Hematopoietic multipotent progenitor cell treated with erythropoietin and hydrocortisone succinate and interleukin-3 and kit ligand, for 6 days (in vitro differentiated cells): ENCODE measurements at regions not wholly inside any gene's neighbourhood (a gene's known extent, or its start where the extent isn't known, plus 50 kb on each side); places are given as distances from the start of the nearest gene placed in this dataset.
A peak's percentile ranks its signal among the peaks of the same experiment; 100 is the strongest.
"Not testable (repeated sequence)": the region's sequence is repeated elsewhere in the genome, so short reads cannot be mapped to it uniquely, and the experiment has no call there.

Experiments
- DNase-seq: peaks from one replicate; pipeline ENCODE4 v3.0.0-alpha.2; 2015

DNA sequence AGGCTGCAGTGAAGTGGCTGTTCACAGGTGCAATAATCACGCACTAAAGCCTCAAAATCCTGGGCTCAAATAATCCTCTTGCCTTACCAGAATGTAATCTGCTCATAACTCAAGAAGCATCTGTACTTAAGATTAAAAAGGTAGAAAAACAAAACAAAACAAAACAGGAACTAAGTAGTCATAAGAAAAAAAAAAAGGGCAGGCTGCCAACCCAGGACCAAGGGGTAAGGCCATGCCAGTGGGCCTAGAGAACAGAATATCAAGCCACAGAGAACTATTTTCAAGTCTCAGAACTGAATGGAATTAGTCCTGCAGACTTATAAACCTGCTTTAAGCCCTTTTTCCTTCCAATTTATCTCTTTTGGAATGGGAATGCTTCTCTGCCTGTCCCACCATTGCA is 64.8 kb upstream of the TBC1D3K start:
- DNase-seq: no peak

DNA sequence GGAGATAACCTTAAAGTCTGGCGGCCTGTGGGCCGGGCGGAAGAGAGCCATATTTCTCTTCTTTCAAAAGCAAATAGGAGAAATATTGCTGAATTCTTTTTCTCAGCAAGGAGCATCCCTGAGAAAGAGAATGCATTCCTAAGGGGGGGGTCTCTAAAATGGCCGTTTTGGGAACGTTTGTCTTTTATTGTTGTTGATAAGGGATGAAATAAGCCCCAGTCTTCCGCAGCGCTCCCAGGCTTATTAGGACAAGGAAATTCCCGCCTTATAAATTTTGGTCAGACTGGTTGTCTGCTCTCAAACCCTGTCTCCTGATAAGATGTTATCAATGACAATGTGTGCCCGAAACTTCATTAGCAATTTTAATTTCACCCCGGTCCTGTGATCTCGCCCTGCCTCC is 65.8 kb upstream of the TBC1D3K start:
- DNase-seq: not testable (repeated sequence)

GRCh38 chr17:37856245-37856644 is 68.0 kb upstream of the TBC1D3K start:
- no peak for DNase-seq

- DNase-seq: no peak
These were observed 74.6 kb upstream of the TBC1D3K start for GRCh38 chr17:37849617-37849972.

- no peak for DNase-seq
These were observed 75.3 kb upstream of the TBC1D3K start for GRCh38 chr17:37848690-37849616.

GRCh38 chr17:37847811-37848331 is 76.3 kb upstream of the TBC1D3K start:
- no peak for DNase-seq

- no peak for DNase-seq
These were observed 77.1 kb upstream of the TBC1D3K start for GRCh38 chr17:37847102-37847501.

DNA sequence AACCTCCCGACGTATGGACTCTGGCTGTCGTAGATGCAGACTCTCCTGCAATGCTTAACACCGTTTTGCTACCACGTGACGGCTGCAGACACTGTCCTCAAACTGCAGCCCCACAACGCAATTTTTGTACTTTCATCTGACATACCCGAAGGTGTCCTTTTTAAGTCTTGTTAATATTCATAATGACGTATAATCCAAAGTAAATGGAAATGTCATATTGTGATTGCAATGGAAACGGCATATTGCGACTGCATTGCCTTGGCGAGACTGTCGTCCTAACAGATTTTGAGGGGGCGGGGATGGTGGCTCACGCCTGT is 79.3 kb upstream of the TBC1D3K start:
- no peak for DNase-seq

DNA sequence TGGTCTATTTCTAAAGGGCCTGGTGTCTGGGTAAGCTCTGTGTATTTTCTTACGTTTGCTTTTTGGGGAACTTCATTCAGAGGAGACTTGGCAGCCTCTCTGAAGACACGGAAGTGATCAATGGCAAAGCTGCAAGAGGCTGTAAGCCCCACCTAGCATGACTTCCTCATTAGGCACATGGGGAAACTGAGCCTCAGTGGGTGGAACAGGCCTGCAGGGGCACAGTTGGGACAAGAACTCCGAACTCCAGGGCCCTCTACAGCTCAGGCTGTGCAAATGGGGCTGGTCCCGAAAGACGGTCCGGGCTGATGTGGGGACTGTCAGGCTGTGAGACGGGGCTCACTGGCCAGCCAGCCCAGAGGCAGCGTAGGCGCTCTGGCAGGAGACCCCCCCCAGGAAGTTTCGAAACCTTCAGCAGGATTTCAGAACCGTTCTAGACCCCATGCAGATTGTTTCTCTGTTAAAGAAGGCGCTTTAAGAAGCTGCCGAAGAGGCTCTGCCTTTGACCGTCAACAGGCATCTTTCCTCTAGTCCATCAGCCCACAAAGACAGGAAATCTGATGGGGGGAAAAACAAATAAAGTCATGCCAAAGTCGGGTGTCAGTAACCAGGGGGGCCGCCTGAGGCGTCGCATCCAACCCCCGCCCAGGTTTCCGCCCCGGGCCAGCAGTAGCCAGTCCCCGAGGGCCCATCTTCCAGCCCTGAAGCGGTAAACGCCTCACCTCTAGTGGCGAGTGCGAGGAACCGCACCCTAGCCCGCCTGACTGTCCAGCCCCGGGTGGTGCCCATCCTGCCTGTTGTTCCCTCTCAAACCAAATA is 79.8 kb upstream of the TBC1D3K start:
- DNase-seq: peak; percentile 83

DNA sequence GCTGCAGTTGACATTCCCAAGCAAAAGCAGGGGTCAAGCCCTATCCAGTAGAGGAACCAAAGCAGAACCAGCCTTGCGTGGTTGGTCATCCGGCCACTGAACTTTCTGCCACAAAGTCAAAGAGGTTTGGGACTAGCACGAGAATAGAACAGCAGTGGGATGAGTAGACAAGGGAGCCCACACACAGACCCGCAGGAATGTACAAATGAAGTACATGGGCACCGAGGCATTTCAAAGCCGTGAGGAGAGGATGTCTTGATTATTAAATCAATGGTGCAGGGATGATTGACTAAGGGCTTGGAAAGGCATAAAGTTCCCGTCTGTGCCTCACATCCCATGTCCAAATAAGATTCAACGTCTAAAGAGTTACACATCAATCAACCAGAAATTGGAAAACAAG is 81.8 kb upstream of the TBC1D3K start:
- no peak for DNase-seq

DNA sequence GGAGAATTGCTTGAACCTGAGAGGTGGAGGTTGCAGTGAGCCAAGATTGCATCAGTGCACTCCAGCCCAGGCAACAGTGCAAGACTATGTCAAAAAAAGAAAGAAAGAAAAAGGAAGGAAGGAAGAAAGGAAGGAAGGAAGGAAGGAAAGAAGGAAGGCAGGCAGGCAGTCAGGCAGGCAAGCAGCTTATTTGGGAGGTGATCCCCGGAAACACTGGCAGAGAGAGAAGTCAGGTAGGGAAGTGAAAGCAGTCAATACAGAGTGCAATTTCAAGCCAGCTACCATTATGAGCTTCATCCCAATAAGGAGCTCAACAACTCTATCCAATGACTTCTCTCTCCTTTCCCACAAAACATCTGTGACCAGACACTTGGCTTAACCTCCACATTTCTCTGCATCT is 83.0 kb upstream of the TBC1D3K start:
- DNase-seq: no peak

DNA sequence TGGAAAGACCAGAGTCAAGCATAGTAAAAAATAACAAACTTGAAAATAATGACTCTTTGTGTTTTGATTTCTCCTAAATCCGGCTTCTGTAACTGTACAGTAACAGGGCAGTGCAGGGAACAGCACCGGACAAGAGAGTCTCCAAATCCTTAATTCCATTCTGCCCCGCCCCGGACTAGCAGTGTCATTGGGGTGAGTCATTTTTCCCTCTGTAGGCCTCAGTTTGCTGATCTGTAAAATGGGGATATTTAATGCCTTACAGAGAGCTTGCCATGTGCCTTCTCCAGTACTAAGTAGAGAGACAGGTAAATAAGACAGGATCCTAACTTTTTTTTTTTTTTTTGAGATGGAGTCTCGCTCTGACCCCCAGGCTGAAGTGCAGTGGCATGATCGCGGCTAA is 83.6 kb upstream of the TBC1D3K start:
- no peak for DNase-seq

DNA sequence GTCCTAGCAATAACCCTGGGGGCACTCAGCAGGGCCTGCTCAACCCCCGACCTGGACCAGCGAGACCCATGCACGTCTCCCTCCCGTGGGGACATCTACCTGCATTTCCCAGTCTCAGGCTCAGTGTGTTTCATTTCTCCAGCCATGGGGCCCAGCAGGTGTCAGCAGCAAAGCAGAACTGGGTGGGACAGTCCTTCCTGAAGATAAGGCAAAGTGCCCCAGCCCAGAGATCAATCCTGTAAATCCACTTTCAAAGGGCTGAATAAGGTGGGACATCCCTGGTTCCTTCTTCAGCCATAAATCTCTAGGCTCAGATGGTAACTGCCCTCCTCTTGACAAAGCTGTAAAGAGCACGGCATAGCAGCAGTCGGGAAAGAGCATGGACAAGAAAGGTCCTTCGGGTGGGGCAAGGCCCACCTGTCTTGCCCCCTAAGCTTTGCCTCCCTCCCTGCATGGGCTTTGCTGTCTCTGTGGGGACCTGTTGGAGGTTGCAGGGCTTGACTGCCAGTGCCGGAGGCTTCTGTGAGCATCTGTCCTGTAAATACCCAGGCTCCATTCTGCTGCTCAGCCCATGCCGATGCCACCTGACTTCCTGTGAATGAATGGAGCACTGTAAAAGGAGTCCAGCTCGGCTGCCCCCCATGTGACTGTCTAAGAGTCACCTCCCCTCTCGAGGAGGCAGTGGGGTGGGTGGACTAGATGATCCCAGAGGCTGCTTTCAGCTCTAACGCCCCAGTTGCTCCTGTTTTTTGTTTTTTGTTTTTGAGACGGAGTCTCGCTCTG is 84.8 kb upstream of the TBC1D3K start:
- no peak for DNase-seq

DNA sequence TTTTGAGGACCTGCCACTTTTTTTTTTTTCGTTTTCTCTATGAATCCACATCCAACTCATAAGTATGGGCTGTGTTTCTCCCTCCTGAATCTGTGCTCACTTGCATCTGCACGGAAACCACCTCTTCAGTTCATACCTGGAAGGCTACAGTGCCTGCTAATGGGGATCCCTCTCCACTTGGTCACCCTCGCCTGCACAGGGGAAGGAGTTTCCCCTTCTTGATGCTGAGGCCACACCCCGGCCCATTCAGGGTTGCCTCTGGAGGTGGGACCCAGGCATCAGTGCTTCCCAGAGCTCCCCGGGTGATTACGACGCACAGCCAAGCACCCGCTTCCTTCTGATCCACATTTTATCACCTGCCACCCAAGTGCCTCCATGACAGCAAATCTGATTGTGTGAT is 85.9 kb upstream of the TBC1D3K start:
- DNase-seq: no peak

DNA sequence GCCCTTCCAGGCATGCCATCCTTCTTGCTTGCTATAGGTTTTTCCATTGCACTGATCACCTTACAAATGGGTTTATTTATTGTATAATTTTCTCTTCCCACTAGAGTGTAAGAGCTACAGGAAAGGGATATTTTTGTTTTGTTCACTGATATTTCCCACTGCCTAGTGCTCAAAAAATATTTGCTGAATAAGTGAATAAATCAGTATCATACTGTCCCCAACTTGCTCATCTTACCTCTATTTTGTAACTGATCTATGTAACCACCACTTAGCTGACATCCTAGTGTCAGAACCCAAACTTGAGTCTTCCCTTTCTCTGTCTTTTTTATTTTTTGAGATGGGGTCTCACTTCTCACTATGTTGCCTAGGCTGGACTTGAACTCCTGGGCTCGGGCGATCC is 87.6 kb upstream of the TBC1D3K start:
- DNase-seq: no peak

GRCh38 chr17:37834168-37834567 is 89.3 kb upstream of the HNF1B start:
- DNase-seq: no peak

DNA sequence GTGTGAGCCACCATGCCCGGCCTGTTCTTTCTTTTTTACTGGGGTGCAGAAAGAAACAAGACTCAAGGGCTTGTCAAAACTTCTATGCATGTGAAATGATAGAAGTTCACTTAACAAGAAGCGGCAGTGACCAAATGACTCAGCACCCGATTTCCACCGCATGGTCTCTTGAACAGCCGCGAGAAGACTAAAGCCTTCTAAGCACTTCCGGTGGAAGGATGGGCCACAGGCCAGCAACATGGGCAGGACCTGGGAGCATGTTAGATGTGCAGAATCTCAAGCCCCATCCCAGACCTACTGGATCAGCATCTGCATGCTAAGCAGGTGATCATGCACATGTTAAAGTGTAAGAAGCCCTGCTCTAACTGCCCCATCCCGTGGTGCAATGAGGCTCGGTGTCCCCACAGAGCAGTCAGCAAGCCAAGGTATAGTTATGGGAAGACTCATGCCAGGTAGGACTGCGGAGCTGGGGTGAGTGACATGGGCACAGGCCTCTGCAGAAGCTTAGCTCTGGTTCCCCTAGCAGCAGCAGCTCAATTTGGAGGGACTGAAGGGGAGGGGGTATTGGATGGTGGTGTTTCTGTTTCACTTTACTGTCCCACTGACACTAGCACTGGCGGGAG is 88.5 kb upstream of the HNF1B start:
- peak; percentile 53 for DNase-seq

DNA sequence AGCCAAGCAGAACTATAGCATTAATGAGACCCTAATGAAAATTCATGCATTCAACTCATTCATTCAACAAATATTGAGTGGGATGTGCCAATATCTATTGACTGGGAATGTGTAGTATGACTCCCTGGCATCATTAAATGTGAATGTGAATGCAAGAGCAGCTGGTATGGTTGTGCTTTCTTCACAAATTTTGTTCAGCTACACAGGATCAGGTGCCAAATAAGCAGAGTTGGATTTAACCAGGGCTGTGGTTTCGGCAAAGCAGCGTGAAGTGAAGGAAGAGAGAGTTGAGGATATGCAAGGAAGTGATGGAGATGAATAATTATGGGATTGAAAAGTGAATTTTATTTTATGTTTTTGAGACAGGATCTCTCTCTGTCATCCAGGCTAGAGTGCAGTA is 87.1 kb upstream of the HNF1B start:
- no peak for DNase-seq

DNA sequence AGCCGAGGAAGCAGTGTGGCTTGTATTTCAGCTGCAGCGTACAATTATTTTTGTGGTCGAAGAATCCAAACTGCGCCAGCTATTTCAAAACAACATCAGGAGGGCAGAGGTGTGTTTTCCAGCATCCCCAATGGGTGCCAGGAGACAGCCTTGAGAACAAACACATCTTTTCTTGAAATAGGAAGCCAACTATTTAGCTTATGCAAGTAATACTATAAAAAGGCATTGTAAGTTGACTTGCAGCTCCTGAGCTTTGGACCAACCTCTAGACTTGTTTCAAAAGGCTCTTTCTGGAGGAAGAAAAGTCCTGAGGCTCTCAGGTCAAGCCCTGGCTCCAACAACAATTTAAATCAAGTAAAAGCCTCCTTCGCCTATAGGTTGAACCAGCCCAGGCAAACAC is 86.6 kb upstream of the HNF1B start:
- no peak for DNase-seq

GRCh38 chr17:37830151-37830993 is 85.5 kb upstream of the HNF1B start:
- DNase-seq: no peak

GRCh38 chr17:37829592-37830123 is 84.8 kb upstream of the HNF1B start:
- no peak for DNase-seq
